Ishikawa (cell line): ENCODE measurements at regions not wholly inside any gene's neighbourhood (a gene's known extent, or its start where the extent isn't known, plus 50 kb on each side); places are given as distances from the start of the nearest gene placed in this dataset.

ENCODE experiments used
- CEBPB ChIP-seq: IDR thresholded peaks from 2 replicates; pipeline ENCODE4 v1.6.1; 2012
- CREB1 ChIP-seq: IDR thresholded peaks from 2 replicates; pipeline ENCODE4 v1.6.1; 2012; ENCODE audit warnings: low read depth
- EGR1 ChIP-seq: IDR thresholded peaks from 2 replicates; pipeline ENCODE4 v1.6.1; 2012
- EP300 ChIP-seq: IDR thresholded peaks from 2 replicates; pipeline ENCODE4 v1.6.1; 2012; ENCODE audit warnings: borderline replicate concordance
- FOXM1 ChIP-seq: IDR thresholded peaks from 2 replicates; pipeline ENCODE4 v1.6.1; 2012; ENCODE audit warnings: low read depth, borderline replicate concordance
- MAX ChIP-seq: IDR thresholded peaks from 2 replicates; pipeline ENCODE4 v1.6.1; 2012
- NFIC ChIP-seq: IDR thresholded peaks from 2 replicates; pipeline ENCODE4 v1.6.1; 2012
- RAD21 ChIP-seq: IDR thresholded peaks from 2 replicates; pipeline ENCODE4 v1.6.1; 2012; ENCODE audit warnings: low read depth
- REST ChIP-seq: IDR thresholded peaks from 2 replicates; pipeline ENCODE4 v1.6.1; 2012; ENCODE audit warnings: low read depth, mild to moderate bottlenecking
- TAF1 ChIP-seq: IDR thresholded peaks from 2 replicates; pipeline ENCODE4 v1.6.1; 2012; ENCODE audit warnings: low read depth, mild to moderate bottlenecking
- TCF12 ChIP-seq: IDR thresholded peaks from 2 replicates; pipeline ENCODE4 v1.6.1; 2012; ENCODE audit warnings: low read depth
- TEAD4 ChIP-seq: IDR thresholded peaks from 2 replicates; pipeline ENCODE4 v1.6.1; 2012
- USF1 ChIP-seq: IDR thresholded peaks from 2 replicates; pipeline ENCODE4 v1.6.1; 2012
- YY1 ChIP-seq: IDR thresholded peaks from 2 replicates; pipeline ENCODE4 v1.6.1; 2012; ENCODE audit warnings: low read depth
- ZBTB7A ChIP-seq: IDR thresholded peaks from 2 replicates; pipeline ENCODE4 v1.6.1; 2012; ENCODE audit warnings: low read depth

- TF ChIP-seq NFIC (no peak), CREB1 (no peak), TCF12 (no peak), ZBTB7A (no peak), USF1 (no peak), CEBPB (no peak), EP300 (no peak), EGR1 (no peak), FOXM1 (no peak), RAD21 (no peak), TAF1 (no peak), YY1 (no peak), MAX (no peak), TEAD4 (no peak), REST (no peak)
These were observed 97.2 kb upstream of the PDE10A start for GRCh38 chr6:165760126-165760802.

- TF ChIP-seq RAD21, result no peak
- TF ChIP-seq FOXM1, result no peak
- no peak for TF ChIP-seq TEAD4
- TF ChIP-seq NFIC, result no peak
- no peak for TF ChIP-seq ZBTB7A
- no peak for TF ChIP-seq EP300
- TF ChIP-seq REST, result no peak
- no peak for TF ChIP-seq YY1
These were observed 95.4 kb upstream of the PDE10A start for GRCh38 chr6:165758441-165758840.

GRCh38 chr6:165755583-165755982 is 92.5 kb upstream of the PDE10A start:
- TF ChIP-seq CREB1 (no peak), TAF1 (no peak), TEAD4 (no peak), REST (no peak)

- TF ChIP-seq TAF1 (no peak), RAD21 (no peak), NFIC (no peak), TCF12 (no peak), MAX (no peak), EGR1 (no peak), TEAD4 (no peak), ZBTB7A (no peak), FOXM1 (no peak), REST (no peak), CREB1 (no peak), CEBPB (no peak), USF1 (no peak), YY1 (no peak), EP300 (no peak)
These were observed 90.5 kb upstream of the PDE10A start for GRCh38 chr6:165753506-165753905.
